ENCODE measurements at regions not wholly inside any gene's neighbourhood (a gene's known extent, or its start where the extent isn't known, plus 50 kb on each side); places are given as distances from the start of the nearest gene placed in this dataset.

GRCh38 chr4:189147005-189147929 lies 793.4 kb upstream of the FRG1 start:
- no peak for TF ChIP-seq CTCF (conservative IDR thresholded peaks at IDR 0.05; ENCODE audit: low read depth, low read length)
- no peak for TF ChIP-seq CHD1 (IDR thresholded peaks at IDR 0.05; ENCODE audit: low read depth, low read length)
- TF ChIP-seq RAD21 (IDR thresholded peaks at IDR 0.05; ENCODE audit: low read length) = no peak
- TF ChIP-seq POLR2A (IDR thresholded peaks at IDR 0.05; ENCODE audit: low read depth, low read length) = no peak
- no peak for TF ChIP-seq RFX5 (IDR thresholded peaks at IDR 0.05; ENCODE audit: low read depth, low read length)
- no peak for TF ChIP-seq USF2 (IDR thresholded peaks at IDR 0.05; ENCODE audit: low read depth, low read length)
- no peak for TF ChIP-seq BHLHE40 (IDR thresholded peaks at IDR 0.05; ENCODE audit: low read depth, low read length)
- TF ChIP-seq NFE2L2 (IDR thresholded peaks at IDR 0.05; ENCODE audit: low read depth, low read length) = no peak
- no peak for TF ChIP-seq MXI1 (IDR thresholded peaks at IDR 0.05; ENCODE audit: borderline replicate concordance, low read depth, low read length)
- no peak for TF ChIP-seq SMC3 (IDR thresholded peaks at IDR 0.05; ENCODE audit: low read depth, low read length)
- TF ChIP-seq RCOR1 (IDR thresholded peaks at IDR 0.05; ENCODE audit: insufficient replicate concordance, low read length) = no peak
- TF ChIP-seq CEBPB (IDR thresholded peaks at IDR 0.05; ENCODE audit: low read depth, low read length) = no peak
- no peak for TF ChIP-seq ELK1 (IDR thresholded peaks at IDR 0.05; ENCODE audit: borderline replicate concordance, low read depth, low read length)

All from IMR-90 (cell line).